ENCODE measurements at regions not wholly inside any gene's neighbourhood (a gene's known extent, or its start where the extent isn't known, plus 50 kb on each side); places are given as distances from the start of the nearest gene placed in this dataset.

GRCh38 chr2:146437712-146438111 lies 1407.1 kb upstream of the ACVR2A start:
- no peaks in the 10 kb centered on the region for H3K36me3 ChIP-seq (ENCODE audit: low read depth, low read length)
- H4K20me1 ChIP-seq (ENCODE audit: low read length), result no peaks in the 10 kb centered on the region
- no peak for ATAC-seq
- no peak overlapping the region for H3K4me3 ChIP-seq (ENCODE audit: low read length)
- H3K9me2 ChIP-seq (replicated peaks; ENCODE audit: low read length), result no peaks in the 10 kb centered on the region
- no peak overlapping the region for H2AFZ ChIP-seq (ENCODE audit: low read length)
- no peaks in the 10 kb centered on the region for H3F3A ChIP-seq (ENCODE audit: low read length, unreplicated experiment)
- ChIA-PET CTCF (interaction anchor here (0.6 kb wide), 1 partner anchor 154 kb away, joined by 3 read pairs; no protein-coding TSS in a partner anchor), POLR2A (ENCODE audit: unreplicated experiment) (no interaction called here)
- no peak overlapping the region for H3K27ac ChIP-seq (ENCODE audit: low read length)
- no peak for TF ChIP-seq EZH2phosphoT487 (IDR thresholded peaks at IDR 0.05; ENCODE audit: borderline replicate concordance, low read length)
- TF ChIP-seq EZH2 (IDR thresholded peaks at IDR 0.05; ENCODE audit: low read length, unreplicated experiment), result no peak
- TF ChIP-seq CTCF (conservative IDR thresholded peaks at IDR 0.05; ENCODE audit: low read depth, low read length), result no peak
- H3K79me2 ChIP-seq (ENCODE audit: low read length), result no peaks in the 10 kb centered on the region
- no TSS peak for BruUV-seq (replicated peaks)
- no peaks in the 10 kb centered on the region for H3K27me3 ChIP-seq (ENCODE audit: low read length)
- no peak overlapping the region for H3K9ac ChIP-seq (ENCODE audit: low read length)
- no peaks in the 10 kb centered on the region for H3K4me1 ChIP-seq (ENCODE audit: insufficient read depth, low read length)
- DNase-seq, result no peak
- no peak overlapping the region for H3K4me2 ChIP-seq (ENCODE audit: low read length)
- intact Hi-C loops (cut with micrococcal nuclease), result no loop called here
- no peaks in the 10 kb centered on the region for H3K9me3 ChIP-seq (ENCODE audit: low read length)

GRCh38 chr2:146433116-146433875 lies 1411.5 kb upstream of the ACVR2A start:
- no peak for ATAC-seq
- Histone ChIP-seq H3K9ac (ENCODE audit: low read length) (no peak overlapping the region), H4K20me1 (ENCODE audit: low read length) (no peaks in the 10 kb centered on the region), H3K27me3 (ENCODE audit: low read length) (no peaks in the 10 kb centered on the region), H3K9me3 (ENCODE audit: low read length) (no peaks in the 10 kb centered on the region), H3K4me3 (ENCODE audit: low read length) (no peak overlapping the region), H2AFZ (ENCODE audit: low read length) (no peak overlapping the region), H3F3A (ENCODE audit: low read length, unreplicated experiment) (no peaks in the 10 kb centered on the region), H3K36me3 (ENCODE audit: low read depth, low read length) (no peaks in the 10 kb centered on the region), H3K4me2 (ENCODE audit: low read length) (no peak overlapping the region), H3K27ac (ENCODE audit: low read length) (no peak overlapping the region), H3K79me2 (ENCODE audit: low read length) (no peaks in the 10 kb centered on the region), H3K9me2 (replicated peaks; ENCODE audit: low read length) (no peaks in the 10 kb centered on the region), H3K4me1 (ENCODE audit: insufficient read depth, low read length) (no peaks in the 10 kb centered on the region)
- CTCF ChIA-PET, result no interaction called here
- TF ChIP-seq EZH2 (IDR thresholded peaks at IDR 0.05; ENCODE audit: low read length, unreplicated experiment), result no peak
- no peak for TF ChIP-seq EZH2phosphoT487 (IDR thresholded peaks at IDR 0.05; ENCODE audit: borderline replicate concordance, low read length)
- no peak for DNase-seq
- intact Hi-C loops (cut with micrococcal nuclease), result no loop called here
- no TSS peak for BruUV-seq (replicated peaks)
- POLR2A ChIA-PET (ENCODE audit: unreplicated experiment), result no interaction called here

DNA sequence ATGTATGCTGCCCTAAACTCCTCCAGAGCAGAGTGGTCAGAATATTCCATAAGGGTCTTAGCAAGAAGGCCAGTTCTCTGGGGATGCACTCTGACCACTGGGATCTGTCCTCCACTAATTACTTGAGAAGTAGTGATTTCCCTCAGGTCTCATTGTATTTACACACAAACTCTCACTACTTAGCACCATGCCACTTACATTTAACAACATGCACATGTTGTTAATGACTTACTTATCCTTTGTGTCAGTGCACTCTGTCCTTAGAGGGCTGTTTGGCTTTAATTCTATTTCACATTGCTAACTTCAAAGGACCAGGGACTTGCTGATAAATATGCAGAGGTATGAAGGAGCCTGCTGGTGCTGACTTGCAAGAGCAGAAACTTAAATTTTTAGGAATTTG lies 1415.5 kb upstream of the ACVR2A start:
- BruUV-seq (replicated peaks), result no TSS peak
- H3K27ac ChIP-seq (ENCODE audit: low read length), result no peak overlapping the region
- no peaks in the 10 kb centered on the region for H4K20me1 ChIP-seq (ENCODE audit: low read length)
- H3K4me2 ChIP-seq (ENCODE audit: low read length), result no peak overlapping the region
- H3K9me2 ChIP-seq (replicated peaks; ENCODE audit: low read length), result no peaks in the 10 kb centered on the region
- H3K9ac ChIP-seq (ENCODE audit: low read length), result no peak overlapping the region
- H3K36me3 ChIP-seq (ENCODE audit: low read depth, low read length), result no peaks in the 10 kb centered on the region
- H3K9me3 ChIP-seq (ENCODE audit: low read length), result no peaks in the 10 kb centered on the region
- ChIA-PET CTCF (no interaction called here), POLR2A (ENCODE audit: unreplicated experiment) (no interaction called here)
- no peak overlapping the region for H3K4me3 ChIP-seq (ENCODE audit: low read length)
- no peaks in the 10 kb centered on the region for H3F3A ChIP-seq (ENCODE audit: low read length, unreplicated experiment)
- ATAC-seq, result no peak
- DNase-seq, result no peak
- no peaks in the 10 kb centered on the region for H3K4me1 ChIP-seq (ENCODE audit: insufficient read depth, low read length)
- TF ChIP-seq EZH2phosphoT487 (IDR thresholded peaks at IDR 0.05; ENCODE audit: borderline replicate concordance, low read length) (no peak), EZH2 (IDR thresholded peaks at IDR 0.05; ENCODE audit: low read length, unreplicated experiment) (no peak), CTCF (conservative IDR thresholded peaks at IDR 0.05; ENCODE audit: low read depth, low read length) (no peak)
- intact Hi-C loops (cut with micrococcal nuclease), result no loop called here
- no peak overlapping the region for H2AFZ ChIP-seq (ENCODE audit: low read length)
- H3K27me3 ChIP-seq (ENCODE audit: low read length), result no peaks in the 10 kb centered on the region
- no peaks in the 10 kb centered on the region for H3K79me2 ChIP-seq (ENCODE audit: low read length)

Measured in PC-3 (cell line).